Endothelial cell of umbilical vein (primary cell): ENCODE measurements at regions not wholly inside any gene's neighbourhood (a gene's known extent, or its start where the extent isn't known, plus 50 kb on each side); places are given as distances from the start of the nearest gene placed in this dataset.
"Not testable (repeated sequence)": the region's sequence is repeated elsewhere in the genome, so short reads cannot be mapped to it uniquely, and the experiment has no call there.

ENCODE experiments used
- BruUV-seq: library from RNA; stranded (reverse); fragments of 400-500 nt; replicated peaks from 2 replicates; lab custom pipeline; 2021; lab: Mats Ljungman, UMichigan
- CTCF ChIA-PET: fragments of 300-600, 350-600 bp; sonication (Branson Sonifier 250); formaldehyde crosslinking; loops from one replicate; lab custom pipeline; 2021; ENCODE audit warnings: antibody characterized with exemption, inconsistent platforms; lab: Charles Lee
- POLR2A ChIA-PET: fragments of 300-600, 350-600 bp; sonication (Branson Sonifier 250); formaldehyde crosslinking; loops from one replicate; lab custom pipeline; 2021; ENCODE audit warnings: antibody characterized with exemption, inconsistent platforms; lab: Charles Lee
- DNase-seq: peaks from one replicate; pipeline ENCODE4 v3.0.0-alpha.2; 2011; ENCODE audit warnings: low read depth, low spot score
- FAIRE-seq: peaks from 2 replicates; lab custom pipeline; 2011; peaks lifted over from hg19 to GRCh38; lab: Jason Lieb, UNC
- H2AFZ ChIP-seq: 2 replicates; pipeline ENCODE4 v1.6.0; 2012; ENCODE audit warnings: low read depth, low read length, control low read depth, inconsistent platforms
- H3K27ac ChIP-seq: 2 replicates; pipeline ENCODE4 v1.5.1; 2011; ENCODE audit warnings: low read depth, mild to moderate bottlenecking, control low read depth, low read length, moderate library complexity; ENCODE audit not compliant: insufficient read depth
- H3K27me3 ChIP-seq, 2 experiments: 2 replicates each; pipeline versions ENCODE4 v1.6.0 to v1.6.1; 2011; ENCODE audit warnings: low read length in 2 of 2, mixed read lengths in 1 of 2; ENCODE audit not compliant: control insufficient read depth in 2 of 2, insufficient read depth in 2 of 2
- H3K36me3 ChIP-seq, 2 experiments: 2 replicates in 1 of 2; 3 replicates in 1 of 2; pipeline ENCODE4 v1.5.1; 2011; ENCODE audit warnings: low read length in 2 of 2, mild to moderate bottlenecking in 1 of 2, moderate library complexity in 1 of 2; ENCODE audit not compliant: control insufficient read depth in 2 of 2, insufficient read depth in 2 of 2; ENCODE audit errors: extremely low read depth in 1 of 2
- H3K4me1 ChIP-seq: 3 replicates; pipeline ENCODE4 v1.5.1; 2011; ENCODE audit warnings: mild to moderate bottlenecking, low read length; ENCODE audit not compliant: control insufficient read depth, insufficient read depth; ENCODE audit errors: extremely low read depth
- H3K4me2 ChIP-seq: 2 replicates; pipeline ENCODE4 v1.6.1; 2011; ENCODE audit warnings: low read length, control low read depth, mixed read lengths; ENCODE audit not compliant: insufficient read depth
- H3K4me3 ChIP-seq, 3 experiments: fragments of 200-600 bp in 1 of 3; sonication (generic), shearing (Covaris generic) in 1 of 3; replicated peaks in 1 of 3; 2 replicates each; pipeline ENCODE4 v1.5.1; 2011 to 2016; ENCODE audit warnings: control low read depth in 3 of 3, low read length in 3 of 3, mild to moderate bottlenecking in 2 of 3, inconsistent platforms in 1 of 3, low read depth in 1 of 3, moderate library complexity in 1 of 3; ENCODE audit not compliant: insufficient read depth in 1 of 3
- H3K79me2 ChIP-seq: 2 replicates; pipeline ENCODE4 v1.6.0; 2012; ENCODE audit warnings: low read length, inconsistent platforms; ENCODE audit not compliant: control insufficient read depth, insufficient read depth
- H3K9ac ChIP-seq: replicated peaks from 2 replicates; pipeline ENCODE3; 2011; ENCODE audit warnings: low read length, control low read depth; ENCODE audit not compliant: insufficient read depth; ENCODE audit errors: extremely low read depth
- H3K9me1 ChIP-seq: replicated peaks from 3 replicates; pipeline ENCODE4 v1.6.0; 2011; ENCODE audit warnings: mild to moderate bottlenecking, low read length; ENCODE audit not compliant: control insufficient read depth, insufficient read depth; ENCODE audit errors: extremely low read depth
- H3K9me3 ChIP-seq: replicated peaks from 2 replicates; pipeline ENCODE4 v1.5.1; 2012; ENCODE audit warnings: low read length, inconsistent platforms; ENCODE audit not compliant: control insufficient read depth, insufficient read depth
- H4K20me1 ChIP-seq: replicated peaks from 2 replicates; pipeline ENCODE3; 2011; ENCODE audit warnings: mild to moderate bottlenecking, low read length; ENCODE audit not compliant: control insufficient read depth, insufficient read depth; ENCODE audit errors: extremely low read depth
- EZH2 ChIP-seq: IDR thresholded peaks from 2 replicates; pipeline ENCODE4 v1.6.1; 2012; ENCODE audit warnings: borderline replicate concordance, low read depth, mild to moderate bottlenecking, moderate library complexity, low read length, inconsistent platforms; ENCODE audit not compliant: severe bottlenecking
- GATA2 ChIP-seq: IDR thresholded peaks from 2 replicates; pipeline ENCODE4 v1.7.0; 2011; ENCODE audit warnings: low read depth, mild to moderate bottlenecking, moderate library complexity, mixed read lengths, low read length; ENCODE audit not compliant: insufficient read length, insufficient read depth
- POLR2AphosphoS5 ChIP-seq: IDR thresholded peaks from 2 replicates; pipeline ENCODE4 v1.6.1; 2012; ENCODE audit warnings: low read depth, mild to moderate bottlenecking, control low read depth, low read length, moderate library complexity; ENCODE audit not compliant: insufficient read depth
- dilution Hi-C: fragments of 300-500 bp; cut with MboI; formaldehyde crosslinking; loops from one replicate; pipeline ENCODE4 v1.15.0; 2019; ENCODE audit warnings: low sequenced_read_pairs; ENCODE audit not compliant: extremely low pct_ligation_motif_present
- intact Hi-C: fragments of 100-400 bp; cut with micrococcal nuclease; formaldehyde crosslinking; loops from one replicate; pipeline ENCODE4 v1.10.0; 2022

- Histone ChIP-seq H3K27ac (no peak overlapping the region), H2AFZ (no peak overlapping the region), H3K9ac (no peak overlapping the region), H3K79me2 (no peaks in the 10 kb centered on the region), H3K9me1 (no peaks in the 10 kb centered on the region), H3K9me3 (no peaks in the 10 kb centered on the region), H3K27me3 (no peaks in the 10 kb centered on the region), H3K4me1 (peaks cover 2% of the 10 kb centered on the region), H3K4me3 (no peak overlapping the region), H3K4me2 (no peak overlapping the region), H4K20me1 (no peaks in the 10 kb centered on the region), H3K36me3 (no peaks in the 10 kb centered on the region)
- ChIA-PET POLR2A (no interaction called here), CTCF (no interaction called here)
- dilution Hi-C loops (no loop called here), intact Hi-C loops (no loop called here)
- no TSS peak for BruUV-seq
- FAIRE-seq = no peak
- TF ChIP-seq POLR2AphosphoS5 = no peak
- no peak for TF ChIP-seq EZH2
- TF ChIP-seq GATA2 = no peak
- no peak for DNase-seq
Measured at GRCh38 chr12:88810806-88811205, 230.5 kb upstream of the KITLG start.

DNA sequence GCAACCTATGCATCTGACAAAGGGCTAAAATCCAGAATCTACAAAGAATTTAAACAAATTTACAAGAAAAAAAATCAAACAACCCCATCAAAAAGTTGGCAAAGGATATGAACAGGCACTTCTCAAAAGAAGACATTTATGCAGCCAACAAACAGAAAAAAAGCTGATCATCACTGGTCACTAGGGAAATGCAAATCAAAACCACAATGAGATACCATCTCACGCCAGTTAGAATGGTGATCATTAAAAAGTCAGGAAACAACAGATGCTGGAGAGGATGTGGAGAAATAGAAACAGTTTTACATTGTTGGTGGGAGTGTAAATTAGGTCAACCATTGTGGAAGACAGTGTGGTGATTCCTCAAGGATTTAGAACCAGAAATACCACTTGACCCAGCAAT, 229.6 kb upstream of the KITLG start:
- POLR2A ChIA-PET, H3K4me1 ChIP-seq, H2AFZ ChIP-seq, H3K9me3 ChIP-seq, BruUV-seq, dilution Hi-C loops, H3K27ac ChIP-seq, H3K9me1 ChIP-seq, H4K20me1 ChIP-seq, CTCF ChIA-PET, FAIRE-seq, H3K9ac ChIP-seq, H3K36me3 ChIP-seq, DNase-seq, intact Hi-C loops, H3K4me3 ChIP-seq, H3K79me2 ChIP-seq, H3K4me2 ChIP-seq, H3K27me3 ChIP-seq: not testable (repeated sequence)
- TF ChIP-seq GATA2 = peak; percentile 14
